Keratinocyte (primary cell): ENCODE measurements at regions not wholly inside any gene's neighbourhood (a gene's known extent, or its start where the extent isn't known, plus 50 kb on each side); places are given as distances from the start of the nearest gene placed in this dataset.

Source experiments
- CTCF ChIP-seq, 3 experiments: IDR thresholded peaks in 1 of 3; conservative IDR thresholded peaks in 1 of 3; optimal IDR thresholded peaks in 1 of 3; 2 replicates in 2 of 3; 3 replicates in 1 of 3; pipeline versions ENCODE3 to v1.5.1; 2011; ENCODE audit warnings: low read length in 3 of 3, mild to moderate bottlenecking in 3 of 3, moderate library complexity in 2 of 3, control low read depth in 1 of 3, inconsistent platforms in 1 of 3; ENCODE audit not compliant: insufficient read depth in 2 of 3; ENCODE audit errors: extremely low read depth in 1 of 3
- EZH2 ChIP-seq: IDR thresholded peaks from one replicate; pipeline ENCODE4 v1.6.1; 2012; ENCODE audit warnings: inconsistent platforms, mild to moderate bottlenecking, low read length, moderate library complexity

- TF ChIP-seq EZH2, result no peak
- TF ChIP-seq CTCF (optimal IDR thresholded peaks at IDR 0.05 in 1 of 3, IDR thresholded peaks at IDR 0.05 in 1 of 3, conservative IDR thresholded peaks at IDR 0.05 in 1 of 3; ENCODE audit: extremely low read depth in 1 of 3, insufficient read depth in 2 of 3, low read length in 3 of 3), result no peak
These were observed 391.8 kb upstream of the MKI67 start for GRCh38 chr10:128518000-128518399.
